GM12872 (cell line): ENCODE measurements at regions not wholly inside any gene's neighbourhood (a gene's known extent, or its start where the extent isn't known, plus 50 kb on each side); places are given as distances from the start of the nearest gene placed in this dataset.

Experiments used
- CTCF ChIP-seq: IDR thresholded peaks from 3 replicates; pipeline ENCODE4 v1.5.1; 2011; ENCODE audit warnings: low read depth, mild to moderate bottlenecking, low read length, moderate library complexity; ENCODE audit not compliant: insufficient read depth

- no peak for TF ChIP-seq CTCF
These were observed 102.3 kb downstream of the RND3 start for GRCh38 chr2:150385211-150385610.

GRCh38 chr2:150383587-150383986 lies 103.9 kb downstream of the RND3 start:
- TF ChIP-seq CTCF = no peak

- no peak for TF ChIP-seq CTCF
These were observed 108.3 kb downstream of the RND3 start for GRCh38 chr2:150379166-150379565.

GRCh38 chr2:150378686-150379085 lies 108.8 kb downstream of the RND3 start:
- no peak for TF ChIP-seq CTCF

- TF ChIP-seq CTCF = no peak
These were observed 110.7 kb downstream of the RND3 start for GRCh38 chr2:150376553-150377335.

GRCh38 chr2:150375333-150375732 lies 112.1 kb downstream of the RND3 start:
- TF ChIP-seq CTCF = no peak

- TF ChIP-seq CTCF = no peak
These were observed 113.0 kb downstream of the RND3 start for GRCh38 chr2:150374492-150374891.
